ENCODE measurements at regions not wholly inside any gene's neighbourhood (a gene's known extent, or its start where the extent isn't known, plus 50 kb on each side); places are given as distances from the start of the nearest gene placed in this dataset.

- 0% methylated on average over 3 of the region's 3 CpGs for WGBS (ENCODE audit: insufficient coverage, low coverage, missing lambda C conversion rate)
- no peaks in the 10 kb centered on the region for H3K36me3 ChIP-seq (ENCODE audit: control insufficient read depth, insufficient read depth, low read length)
- BruUV-seq (replicated peaks) = no TSS peak
- DNase-seq (ENCODE audit: extremely low read depth in 1 of 4, low spot score in 3 of 4) = no peak
- H3K4me3 ChIP-seq = no peak overlapping the region
- no peak for TF ChIP-seq ZNF778 (CRISPR knock-in tag; IDR thresholded peaks at IDR 0.05)
- TF ChIP-seq ZNF143 (CRISPR knock-in tag; IDR thresholded peaks at IDR 0.05) = no peak
- no peak for TF ChIP-seq ZBTB17 (CRISPR knock-in tag; IDR thresholded peaks at IDR 0.05)
- TF ChIP-seq ZNF717 (CRISPR knock-in tag; IDR thresholded peaks at IDR 0.05) = no peak
- no peak for TF ChIP-seq CTBP1 (IDR thresholded peaks at IDR 0.05; ENCODE audit: borderline replicate concordance)
- H3K9me3 ChIP-seq (replicated peaks; ENCODE audit: control insufficient read depth, insufficient read depth, low read depth, low read length) = no peaks in the 10 kb centered on the region
- H3K27me3 ChIP-seq (ENCODE audit: control insufficient read depth in 2 of 2, insufficient read depth in 2 of 2, low read length in 2 of 2) = no peaks in the 10 kb centered on the region
- no peak overlapping the region for H3K27ac ChIP-seq (ENCODE audit: extremely low read depth, low read depth, low read length)
- H3K9ac ChIP-seq (ENCODE audit: insufficient read depth in 1 of 2, low read depth in 2 of 2, low read length in 2 of 2) = no peak overlapping the region
- POLR2A ChIA-PET = interaction anchor here (0.6 kb wide), 1 partner anchor 377 kb away, joined by 5 read pairs; no protein-coding TSS in a partner anchor
- no peaks in the 10 kb centered on the region for H3K4me1 ChIP-seq (replicated peaks in 1 of 2; ENCODE audit: control insufficient read depth in 2 of 2, insufficient read depth in 2 of 2, low read length in 2 of 2)
- H2AFZ ChIP-seq (ENCODE audit: low read depth, low read length) = no peak overlapping the region
- no peaks in the 10 kb centered on the region for H4K20me1 ChIP-seq (replicated peaks; ENCODE audit: control insufficient read depth, insufficient read depth, low read length)
- H3K4me2 ChIP-seq (ENCODE audit: insufficient read depth, low read length) = no peak overlapping the region
- no peak for ATAC-seq
- H3K9me1 ChIP-seq (ENCODE audit: control insufficient read depth, insufficient read depth, low read length) = no peaks in the 10 kb centered on the region
- FAIRE-seq = no peak
- CTCF ChIA-PET (ENCODE audit: low intra/inter-chr PET ratio) = no interaction called here
- intact Hi-C loops (cut with micrococcal nuclease) (no loop called here), in situ Hi-C loops (cut with MboI) (no loop called here)
- H3K79me2 ChIP-seq (ENCODE audit: control insufficient read depth, insufficient read depth, low read length) = no peaks in the 10 kb centered on the region
These were observed 75.6 kb downstream of the TUSC7 start for GRCh38 chr3:116785226-116785625.

GRCh38 chr3:116802651-116803050 lies 93.1 kb downstream of the TUSC7 start:
- H3K9me3 ChIP-seq (replicated peaks; ENCODE audit: control insufficient read depth, insufficient read depth, low read depth, low read length) = no peaks in the 10 kb centered on the region
- no peaks in the 10 kb centered on the region for H3K79me2 ChIP-seq (ENCODE audit: control insufficient read depth, insufficient read depth, low read length)
- H3K4me1 ChIP-seq (replicated peaks in 1 of 2; ENCODE audit: control insufficient read depth in 2 of 2, insufficient read depth in 2 of 2, low read length in 2 of 2) = no peaks in the 10 kb centered on the region
- no peaks in the 10 kb centered on the region for H4K20me1 ChIP-seq (replicated peaks; ENCODE audit: control insufficient read depth, insufficient read depth, low read length)
- H3K9ac ChIP-seq (ENCODE audit: insufficient read depth in 1 of 2, low read depth in 2 of 2, low read length in 2 of 2) = no peak overlapping the region
- H3K4me3 ChIP-seq = no peak overlapping the region
- no TSS peak for BruUV-seq (replicated peaks)
- CTCF ChIA-PET (ENCODE audit: low intra/inter-chr PET ratio) = no interaction called here
- no peak for FAIRE-seq
- in situ Hi-C loops (cut with MboI) (no loop called here), intact Hi-C loops (cut with micrococcal nuclease) (no loop called here)
- DNase-seq (ENCODE audit: extremely low read depth in 1 of 4, low spot score in 3 of 4) = no peak
- POLR2A ChIA-PET = no interaction called here
- no peaks in the 10 kb centered on the region for H3K36me3 ChIP-seq (ENCODE audit: control insufficient read depth, insufficient read depth, low read length)
- no peak overlapping the region for H3K27ac ChIP-seq (ENCODE audit: extremely low read depth, low read depth, low read length)
- no peak overlapping the region for H2AFZ ChIP-seq (ENCODE audit: low read depth, low read length)
- H3K4me2 ChIP-seq (ENCODE audit: insufficient read depth, low read length) = no peak overlapping the region
- H3K27me3 ChIP-seq (ENCODE audit: control insufficient read depth in 2 of 2, insufficient read depth in 2 of 2, low read length in 2 of 2) = no peaks in the 10 kb centered on the region
- no peak for ATAC-seq
- no peaks in the 10 kb centered on the region for H3K9me1 ChIP-seq (ENCODE audit: control insufficient read depth, insufficient read depth, low read length)
- TF ChIP-seq BRD9 (IDR thresholded peaks at IDR 0.05; ENCODE audit: low read depth, partially characterized antibody) (no peak), ZNF311 (CRISPR knock-in tag; IDR thresholded peaks at IDR 0.05) (no peak), WHSC1 (IDR thresholded peaks at IDR 0.05; ENCODE audit: low read length) (no peak), BRCA1 (IDR thresholded peaks at IDR 0.05) (no peak), BRCA1 (CRISPR knock-in tag; IDR thresholded peaks at IDR 0.05) (no peak), SETDB1 (IDR thresholded peaks at IDR 0.05; ENCODE audit: low read length) (no peak), CBX2 (IDR thresholded peaks at IDR 0.05; ENCODE audit: insufficient read depth, low read length, poor library complexity, severe bottlenecking) (no peak), PPARD (CRISPR knock-in tag; IDR thresholded peaks at IDR 0.05) (no peak), ZNF23 (CRISPR knock-in tag; IDR thresholded peaks at IDR 0.05) (no peak), ZNF766 (CRISPR knock-in tag; conservative IDR thresholded peaks at IDR 0.05) (no peak), ZNF780A (CRISPR knock-in tag; IDR thresholded peaks at IDR 0.05) (no peak), ZNF696 (CRISPR knock-in tag; conservative IDR thresholded peaks at IDR 0.05) (no peak), RBM39 (optimal IDR thresholded peaks at IDR 0.05; ENCODE audit: low read depth, low read length) (no peak), CTBP1 (IDR thresholded peaks at IDR 0.05; ENCODE audit: borderline replicate concordance) (no peak), RFX7 (CRISPR knock-in tag; IDR thresholded peaks at IDR 0.05) (no peak), TRIM25 (IDR thresholded peaks at IDR 0.05; ENCODE audit: borderline replicate concordance) (no peak)

Data from K562 (cell line).